Activated CD8-positive, alpha-beta T cell treated with anti-CD3 and anti-CD28 coated beads, Interleukin-2, amount 10 ng/mL, durations not matched to agents 7 days and 5 days (primary cell): ENCODE measurements at regions not wholly inside any gene's neighbourhood (a gene's known extent, or its start where the extent isn't known, plus 50 kb on each side); places are given as distances from the start of the nearest gene placed in this dataset.

Experiments used
- ATAC-seq: fragments of 150-1000 bp; cut with Tn5 transposase; one replicate; pipeline ENCODE4 v1.10.0; 2021; ENCODE audit warnings: moderate library complexity
- CTCF ChIA-PET: fragments of 350-600 bp; sonication (Branson Sonifier 250); formaldehyde crosslinking; loops from one replicate; lab custom pipeline; 2021; ENCODE audit warnings: antibody characterized with exemption; lab: Charles Lee
- POLR2A ChIA-PET: fragments of 350-600 bp; sonication (Branson Sonifier 250); formaldehyde crosslinking; loops from one replicate; lab custom pipeline; 2021; ENCODE audit warnings: antibody characterized with exemption; lab: Charles Lee
- DNase-seq: peaks from one replicate; pipeline ENCODE4 v3.0.0-alpha.2; 2020
- H3K27ac Mint-ChIP-seq: one replicate; pipeline ENCODE4 v1.8.0; 2021; ENCODE audit warnings: mild to moderate bottlenecking, mixed read lengths
- H3K27me3 Mint-ChIP-seq: one replicate; pipeline ENCODE4 v1.8.0; 2021; ENCODE audit warnings: low read depth, mixed read lengths
- H3K36me3 Mint-ChIP-seq: one replicate; pipeline ENCODE4 v1.8.0; 2021; ENCODE audit warnings: low read depth, mixed read lengths
- H3K4me1 Mint-ChIP-seq: one replicate; pipeline ENCODE4 v1.8.0; 2021; ENCODE audit warnings: low read depth, mixed read lengths
- H3K4me3 Mint-ChIP-seq: one replicate; pipeline ENCODE4 v1.8.0; 2021; ENCODE audit warnings: mild to moderate bottlenecking, mixed read lengths
- H3K9me3 Mint-ChIP-seq: one replicate; pipeline ENCODE4 v1.8.0; 2022; ENCODE audit warnings: mixed read lengths; ENCODE audit not compliant: insufficient read depth

GRCh38 chr1:60224523-60224922 is 151.0 kb upstream of the C1orf87 start:
- Mint-ChIP-seq H3K9me3 (no peaks in the 10 kb centered on the region), H3K4me3 (no peak overlapping the region), H3K27ac (no peak overlapping the region), H3K27me3 (no peaks in the 10 kb centered on the region), H3K36me3 (no peaks in the 10 kb centered on the region), H3K4me1 (no peaks in the 10 kb centered on the region)
- POLR2A ChIA-PET = no interaction called here
- no peak for DNase-seq
- CTCF ChIA-PET = no interaction called here
- ATAC-seq = no peak

- ATAC-seq = no peak
- no peaks in the 10 kb centered on the region for H3K27me3 Mint-ChIP-seq
- no peaks in the 10 kb centered on the region for H3K36me3 Mint-ChIP-seq
- H3K9me3 Mint-ChIP-seq = no peaks in the 10 kb centered on the region
- H3K27ac Mint-ChIP-seq = no peak overlapping the region
- ChIA-PET CTCF (no interaction called here), POLR2A (no interaction called here)
- no peaks in the 10 kb centered on the region for H3K4me1 Mint-ChIP-seq
- no peak overlapping the region for H3K4me3 Mint-ChIP-seq
- no peak for DNase-seq
These were observed 149.6 kb upstream of the C1orf87 start for GRCh38 chr1:60223158-60223557.

DNA sequence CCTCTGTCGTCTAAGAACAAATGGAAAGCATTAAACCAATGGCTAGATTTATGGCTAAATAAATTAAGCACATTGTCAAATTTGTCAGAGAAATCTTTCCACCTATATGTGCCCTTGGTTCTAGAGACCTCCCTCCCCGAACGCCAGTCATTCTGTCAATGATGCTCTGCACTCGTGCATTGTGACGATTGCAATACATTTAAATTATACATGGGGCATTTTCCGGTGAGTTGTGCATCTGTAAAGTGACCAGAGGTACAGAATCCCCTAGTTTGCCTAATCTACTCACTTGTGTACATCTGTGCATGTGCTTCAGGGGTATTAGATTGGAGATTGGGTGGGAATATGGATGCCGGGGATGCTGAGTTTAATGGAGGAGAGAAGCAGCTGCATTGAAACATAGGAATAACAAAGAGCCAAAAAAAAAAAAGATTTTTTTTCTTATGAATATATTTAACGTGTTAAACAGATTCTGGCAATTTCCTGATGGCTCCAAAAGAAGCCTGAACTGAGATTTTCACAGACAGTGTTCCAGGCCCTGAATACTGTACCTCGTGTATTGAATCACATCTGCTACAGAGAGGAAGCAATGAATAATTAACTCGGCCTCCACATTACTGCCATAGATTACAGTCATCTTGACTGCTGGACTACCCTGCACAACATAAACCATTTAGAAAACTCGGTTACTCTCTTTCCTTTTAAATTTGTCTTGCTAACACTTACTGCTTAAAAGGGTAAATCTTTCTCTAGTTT is 149.0 kb upstream of the C1orf87 start:
- Mint-ChIP-seq H3K27ac (no peak overlapping the region), H3K4me1 (no peaks in the 10 kb centered on the region), H3K36me3 (no peaks in the 10 kb centered on the region), H3K27me3 (no peaks in the 10 kb centered on the region), H3K9me3 (no peaks in the 10 kb centered on the region), H3K4me3 (no peak overlapping the region)
- ATAC-seq = no peak
- CTCF ChIA-PET = no interaction called here
- POLR2A ChIA-PET = no interaction called here
- DNase-seq = no peak

DNA sequence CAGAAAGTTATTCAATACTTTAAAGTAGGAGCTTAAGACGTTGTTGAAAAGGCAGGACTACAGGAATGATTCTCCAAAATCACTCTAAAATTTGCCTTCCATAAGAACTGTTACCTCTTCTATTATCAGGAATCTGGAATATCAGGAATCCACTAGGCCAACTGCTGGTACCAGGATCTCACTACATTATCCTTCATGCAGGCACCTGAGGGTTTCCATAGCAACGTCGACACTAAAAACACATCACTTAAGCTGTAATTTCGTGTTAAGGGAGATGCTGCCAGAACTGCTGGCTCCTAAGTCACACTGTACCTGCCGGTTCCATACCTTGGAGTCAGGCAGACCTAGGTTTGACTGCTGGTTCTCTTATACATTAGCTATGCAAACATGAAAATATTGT is 139.7 kb upstream of the C1orf87 start:
- POLR2A ChIA-PET = no interaction called here
- H3K27ac Mint-ChIP-seq = no peak overlapping the region
- DNase-seq (no peak), ATAC-seq (no peak)
- no peaks in the 10 kb centered on the region for H3K4me1 Mint-ChIP-seq
- no peak overlapping the region for H3K4me3 Mint-ChIP-seq
- no peaks in the 10 kb centered on the region for H3K9me3 Mint-ChIP-seq
- H3K36me3 Mint-ChIP-seq = no peaks in the 10 kb centered on the region
- H3K27me3 Mint-ChIP-seq = no peaks in the 10 kb centered on the region
- CTCF ChIA-PET = no interaction called here

GRCh38 chr1:60196026-60196425 is 122.5 kb upstream of the C1orf87 start:
- POLR2A ChIA-PET = no interaction called here

GRCh38 chr1:60185684-60186083 is 112.1 kb upstream of the C1orf87 start:
- ATAC-seq (no peak), DNase-seq (no peak)
- H3K36me3 Mint-ChIP-seq = no peaks in the 10 kb centered on the region
- no peak overlapping the region for H3K4me3 Mint-ChIP-seq
- H3K4me1 Mint-ChIP-seq = no peaks in the 10 kb centered on the region
- H3K27me3 Mint-ChIP-seq = no peaks in the 10 kb centered on the region
- ChIA-PET POLR2A (no interaction called here), CTCF (no interaction called here)
- no peak overlapping the region for H3K27ac Mint-ChIP-seq
- H3K9me3 Mint-ChIP-seq = peaks cover 4% of the 10 kb centered on the region

More at GRCh38 chr1:60196026-60196425, 122.5 kb upstream of the C1orf87 start:
- no peaks in the 10 kb centered on the region for H3K27me3 Mint-ChIP-seq
- ATAC-seq = no peak
- H3K36me3 Mint-ChIP-seq = no peaks in the 10 kb centered on the region
- no peak overlapping the region for H3K27ac Mint-ChIP-seq
- no peak overlapping the region for H3K4me3 Mint-ChIP-seq
- CTCF ChIA-PET = no interaction called here
- no peaks in the 10 kb centered on the region for H3K4me1 Mint-ChIP-seq
- no peaks in the 10 kb centered on the region for H3K9me3 Mint-ChIP-seq
- no peak for DNase-seq

- POLR2A ChIA-PET = no interaction called here
- H3K4me3 Mint-ChIP-seq = no peak overlapping the region
- CTCF ChIA-PET = no interaction called here
- peaks cover 4% of the 10 kb centered on the region for H3K9me3 Mint-ChIP-seq
- DNase-seq = no peak
- no peaks in the 10 kb centered on the region for H3K4me1 Mint-ChIP-seq
- H3K27ac Mint-ChIP-seq = no peak overlapping the region
- H3K36me3 Mint-ChIP-seq = no peaks in the 10 kb centered on the region
- ATAC-seq = no peak
- no peaks in the 10 kb centered on the region for H3K27me3 Mint-ChIP-seq
These were observed 111.0 kb upstream of the C1orf87 start for GRCh38 chr1:60184521-60184920.

DNA sequence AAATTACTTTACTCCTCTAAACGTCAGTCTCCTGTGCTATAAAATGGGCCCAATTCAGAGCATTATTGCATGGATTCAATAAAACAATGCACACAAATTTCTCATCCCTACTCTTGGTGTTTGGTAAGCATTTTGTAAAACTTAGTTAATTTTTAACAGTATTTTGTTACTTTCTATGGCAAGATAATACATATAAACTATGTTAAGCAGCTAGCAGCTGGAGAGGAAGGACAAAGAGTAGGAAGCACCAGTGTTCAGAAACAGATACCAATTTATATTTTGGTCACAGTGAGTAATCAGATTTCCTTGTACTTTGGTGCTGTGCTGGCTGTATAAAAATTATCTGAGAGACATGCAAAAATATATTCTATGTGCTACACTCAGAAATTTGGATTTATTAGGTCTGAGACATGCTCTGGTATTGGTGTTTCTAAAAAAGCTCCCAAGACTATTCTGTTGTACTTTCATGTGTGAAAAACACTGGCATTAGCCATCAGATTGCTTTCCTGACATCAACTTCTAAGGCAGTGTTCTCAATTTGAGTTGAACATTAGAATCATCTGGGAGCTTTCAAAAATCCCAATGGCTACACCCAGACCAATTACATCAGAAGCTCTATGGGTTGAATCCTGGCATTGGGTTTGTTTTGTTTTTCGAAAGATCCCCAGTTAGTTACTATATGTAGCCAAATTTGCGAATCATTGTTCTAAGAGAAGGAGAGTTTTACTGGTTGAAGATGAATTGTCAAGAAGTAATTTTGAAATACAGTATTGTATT is 100.3 kb upstream of the C1orf87 start:
- ATAC-seq (no peak), DNase-seq (no peak)
- Mint-ChIP-seq H3K27me3 (no peaks in the 10 kb centered on the region), H3K4me1 (no peaks in the 10 kb centered on the region), H3K9me3 (no peaks in the 10 kb centered on the region), H3K27ac (no peak overlapping the region), H3K4me3 (no peak overlapping the region), H3K36me3 (no peaks in the 10 kb centered on the region)
- ChIA-PET POLR2A (no interaction called here), CTCF (no interaction called here)

DNA sequence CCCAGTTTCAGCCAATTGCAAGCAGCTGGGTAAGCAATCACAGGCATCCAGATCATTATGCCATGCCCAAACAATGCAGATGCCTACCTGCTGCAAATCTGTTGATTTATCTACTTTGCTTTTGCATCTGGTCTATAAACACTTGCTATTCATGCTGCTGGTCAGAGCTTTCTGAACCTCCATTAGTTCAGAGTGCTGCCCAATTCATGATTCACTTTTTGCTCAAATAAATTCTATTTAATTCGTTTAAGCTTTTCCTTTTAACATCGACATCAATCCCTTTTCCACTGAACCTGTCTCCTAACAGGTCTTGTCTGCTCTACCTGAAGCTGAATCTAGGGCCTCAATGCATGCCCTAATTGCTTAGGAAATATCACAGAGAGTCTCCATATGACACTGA is 99.4 kb upstream of the C1orf87 start:
- no peak for DNase-seq
- H3K27ac Mint-ChIP-seq = no peak overlapping the region
- no peaks in the 10 kb centered on the region for H3K4me1 Mint-ChIP-seq
- ATAC-seq = no peak
- no peaks in the 10 kb centered on the region for H3K36me3 Mint-ChIP-seq
- H3K27me3 Mint-ChIP-seq = no peaks in the 10 kb centered on the region
- no peaks in the 10 kb centered on the region for H3K9me3 Mint-ChIP-seq
- POLR2A ChIA-PET = no interaction called here
- H3K4me3 Mint-ChIP-seq = no peak overlapping the region
- CTCF ChIA-PET = no interaction called here

GRCh38 chr1:60171801-60172200 is 98.2 kb upstream of the C1orf87 start:
- H3K27me3 Mint-ChIP-seq = no peaks in the 10 kb centered on the region
- DNase-seq (no peak), ATAC-seq (no peak)
- no peaks in the 10 kb centered on the region for H3K4me1 Mint-ChIP-seq
- CTCF ChIA-PET = no interaction called here
- H3K4me3 Mint-ChIP-seq = no peak overlapping the region
- POLR2A ChIA-PET = no interaction called here
- H3K9me3 Mint-ChIP-seq = no peaks in the 10 kb centered on the region
- no peaks in the 10 kb centered on the region for H3K36me3 Mint-ChIP-seq
- H3K27ac Mint-ChIP-seq = no peak overlapping the region

GRCh38 chr1:60170709-60171108 is 97.1 kb upstream of the C1orf87 start:
- H3K27ac Mint-ChIP-seq = no peak overlapping the region
- H3K4me3 Mint-ChIP-seq = no peak overlapping the region
- no peaks in the 10 kb centered on the region for H3K36me3 Mint-ChIP-seq
- H3K27me3 Mint-ChIP-seq = no peaks in the 10 kb centered on the region
- DNase-seq (no peak), ATAC-seq (no peak)
- no peaks in the 10 kb centered on the region for H3K9me3 Mint-ChIP-seq
- POLR2A ChIA-PET = no interaction called here
- no peaks in the 10 kb centered on the region for H3K4me1 Mint-ChIP-seq
- CTCF ChIA-PET = no interaction called here

GRCh38 chr1:60169206-60169605 is 95.6 kb upstream of the C1orf87 start:
- CTCF ChIA-PET = no interaction called here
- no peaks in the 10 kb centered on the region for H3K4me1 Mint-ChIP-seq
- H3K27ac Mint-ChIP-seq = no peak overlapping the region
- POLR2A ChIA-PET = no interaction called here
- no peak overlapping the region for H3K4me3 Mint-ChIP-seq
- no peak for ATAC-seq
- DNase-seq = no peak
- H3K36me3 Mint-ChIP-seq = no peaks in the 10 kb centered on the region
- H3K27me3 Mint-ChIP-seq = no peaks in the 10 kb centered on the region
- no peaks in the 10 kb centered on the region for H3K9me3 Mint-ChIP-seq
